Osteocyte (in vitro differentiated cells): ENCODE measurements at regions not wholly inside any gene's neighbourhood (a gene's known extent, or its start where the extent isn't known, plus 50 kb on each side); places are given as distances from the start of the nearest gene placed in this dataset.
A peak's percentile ranks its signal among the peaks of the same experiment; 100 is the strongest.

Experiments used
- DNase-seq: peaks from one replicate; pipeline ENCODE4 v3.0.0; 2021; ENCODE audit warnings: mixed read lengths; ENCODE audit not compliant: unreplicated experiment; ENCODE audit errors: extremely low spot score
- H3K27ac Mint-ChIP-seq: one replicate; pipeline ENCODE4 v1.8.0; 2021; ENCODE audit warnings: mild to moderate bottlenecking, mixed read lengths; ENCODE audit not compliant: unreplicated experiment
- H3K27me3 Mint-ChIP-seq: one replicate; pipeline ENCODE4 v1.8.0; 2021; ENCODE audit warnings: mixed read lengths; ENCODE audit not compliant: unreplicated experiment
- H3K36me3 Mint-ChIP-seq: one replicate; pipeline ENCODE4 v1.8.0; 2021; ENCODE audit warnings: mixed read lengths; ENCODE audit not compliant: unreplicated experiment
- H3K4me1 Mint-ChIP-seq: one replicate; pipeline ENCODE4 v1.8.0; 2021; ENCODE audit warnings: mixed read lengths; ENCODE audit not compliant: unreplicated experiment
- H3K4me3 Mint-ChIP-seq: one replicate; pipeline ENCODE4 v1.8.0; 2021; ENCODE audit warnings: mild to moderate bottlenecking, moderate library complexity, mixed read lengths; ENCODE audit not compliant: unreplicated experiment
- H3K9me3 Mint-ChIP-seq: one replicate; pipeline ENCODE4 v1.8.0; 2021; ENCODE audit warnings: mixed read lengths; ENCODE audit not compliant: unreplicated experiment
- CTCF ChIP-seq: fragments of 200-600 bp; sonication (generic); IDR thresholded peaks from 2 replicates; pipeline ENCODE4 v1.5.0; 2021; ENCODE audit warnings: antibody characterized with exemption, mild to moderate bottlenecking, moderate library complexity

GRCh38 chr11:32168924-32169323 is 78.0 kb downstream of the RCN1 start:
- Mint-ChIP-seq H3K27ac (no peak overlapping the region), H3K4me1 (no peaks in the 10 kb centered on the region), H3K27me3 (peaks cover 51% of the 10 kb centered on the region), H3K4me3 (no peak overlapping the region), H3K36me3 (no peaks in the 10 kb centered on the region), H3K9me3 (no peaks in the 10 kb centered on the region)
- TF ChIP-seq CTCF, result no peak
- DNase-seq, result no peak

- no peak for TF ChIP-seq CTCF
- Mint-ChIP-seq H3K27ac (no peak overlapping the region), H3K9me3 (no peaks in the 10 kb centered on the region), H3K36me3 (no peaks in the 10 kb centered on the region), H3K4me3 (no peak overlapping the region), H3K27me3 (peaks cover 36% of the 10 kb centered on the region), H3K4me1 (no peaks in the 10 kb centered on the region)
- DNase-seq, result no peak
Measured at GRCh38 chr11:32171445-32171844, 80.6 kb downstream of the RCN1 start.

- DNase-seq, result no peak
- Mint-ChIP-seq H3K27me3 (peaks cover 34% of the 10 kb centered on the region), H3K9me3 (no peaks in the 10 kb centered on the region), H3K36me3 (no peaks in the 10 kb centered on the region), H3K27ac (no peak overlapping the region), H3K4me3 (no peak overlapping the region), H3K4me1 (no peaks in the 10 kb centered on the region)
- TF ChIP-seq CTCF, result no peak
Measured at GRCh38 chr11:32172041-32172847, 81.4 kb downstream of the RCN1 start.

- H3K9me3 Mint-ChIP-seq, result no peaks in the 10 kb centered on the region
- peak; percentile 60 for TF ChIP-seq CTCF
- H3K27me3 Mint-ChIP-seq, result peaks cover 37% of the 10 kb centered on the region
- no peak overlapping the region for H3K4me3 Mint-ChIP-seq
- H3K27ac Mint-ChIP-seq, result no peak overlapping the region
- no peaks in the 10 kb centered on the region for H3K4me1 Mint-ChIP-seq
- H3K36me3 Mint-ChIP-seq, result no peaks in the 10 kb centered on the region
- DNase-seq, result no peak
Measured at GRCh38 chr11:32172848-32173834, 82.3 kb downstream of the RCN1 start.

DNA sequence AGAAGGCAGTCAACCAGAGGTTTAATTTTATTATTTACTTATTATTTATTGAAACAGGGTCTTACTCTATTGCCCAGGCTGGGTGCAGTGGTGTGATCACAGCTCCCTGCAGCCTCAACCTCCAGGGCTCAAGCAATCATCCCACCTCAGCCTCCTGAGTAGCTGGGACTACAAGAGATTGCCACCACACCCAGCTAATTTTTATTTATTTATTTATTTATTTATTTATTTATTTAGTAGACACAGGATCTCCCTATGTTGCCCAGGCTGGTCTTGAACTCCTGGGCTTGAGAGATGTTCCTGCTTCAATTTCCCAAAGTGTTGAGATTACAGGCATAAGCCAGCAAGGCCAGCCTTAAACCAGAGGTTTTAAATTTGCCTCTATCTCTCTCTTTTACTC is 83.1 kb downstream of the RCN1 start:
- Mint-ChIP-seq H3K36me3 (no peaks in the 10 kb centered on the region), H3K4me3 (no peak overlapping the region), H3K4me1 (no peaks in the 10 kb centered on the region), H3K9me3 (no peaks in the 10 kb centered on the region), H3K27me3 (peaks cover 46% of the 10 kb centered on the region), H3K27ac (no peak overlapping the region)
- no peak for DNase-seq
- TF ChIP-seq CTCF, result no peak
